HG02798 (cell line): ENCODE measurements at regions not wholly inside any gene's neighbourhood (a gene's known extent, or its start where the extent isn't known, plus 50 kb on each side); places are given as distances from the start of the nearest gene placed in this dataset.
"Not testable (repeated sequence)": the region's sequence is repeated elsewhere in the genome, so short reads cannot be mapped to it uniquely, and the experiment has no call there.

ENCODE experiments used
- ATAC-seq: cut with Tn5 transposase; IDR thresholded peaks from one replicate; pipeline ENCODE4 v1.9.1; 2021; ENCODE audit warnings: mild to moderate bottlenecking; ENCODE audit not compliant: unreplicated experiment, poor library complexity

- no peak for ATAC-seq
Observed at GRCh38 chr3:21042184-21042583, 708.8 kb downstream of the ZNF385D start.

GRCh38 chr3:21041621-21042020 lies 709.4 kb downstream of the ZNF385D start:
- no peak for ATAC-seq

- ATAC-seq = no peak
Observed at GRCh38 chr3:21036888-21037287, 714.1 kb downstream of the ZNF385D start.

- ATAC-seq = no peak
Observed at GRCh38 chr3:21028412-21028811, 722.6 kb downstream of the ZNF385D start.

GRCh38 chr3:21024563-21024962 lies 726.4 kb downstream of the ZNF385D start:
- no peak for ATAC-seq

GRCh38 chr3:21020681-21021080 lies 730.3 kb downstream of the ZNF385D start:
- no peak for ATAC-seq

- no peak for ATAC-seq
Observed at GRCh38 chr3:21020043-21020442, 731.0 kb downstream of the ZNF385D start.

GRCh38 chr3:21017115-21017852 lies 733.7 kb downstream of the ZNF385D start:
- ATAC-seq = no peak

GRCh38 chr3:21013566-21013965 lies 737.4 kb downstream of the ZNF385D start:
- no peak for ATAC-seq

GRCh38 chr3:20999661-21000060 lies 751.3 kb downstream of the ZNF385D start:
- no peak for ATAC-seq

GRCh38 chr3:20997183-20997582 lies 753.8 kb downstream of the ZNF385D start:
- no peak for ATAC-seq

- no peak for ATAC-seq
Observed at GRCh38 chr3:20990896-20991295, 760.1 kb downstream of the ZNF385D start.

GRCh38 chr3:20989653-20990052 lies 761.4 kb downstream of the ZNF385D start:
- ATAC-seq = not testable (repeated sequence)

GRCh38 chr3:20984594-20985205 lies 766.3 kb downstream of the ZNF385D start:
- no peak for ATAC-seq

- no peak for ATAC-seq
Observed at GRCh38 chr3:20975188-20975651, 775.8 kb downstream of the ZNF385D start.

GRCh38 chr3:20974396-20974795 lies 776.6 kb downstream of the ZNF385D start:
- ATAC-seq = no peak

GRCh38 chr3:20970807-20971206 lies 780.2 kb downstream of the ZNF385D start:
- ATAC-seq = not testable (repeated sequence)

- ATAC-seq = not testable (repeated sequence)
Observed at GRCh38 chr3:20967485-20967884, 781.5 kb upstream of the SGO1 start.

- no peak for ATAC-seq
Observed at GRCh38 chr3:20958161-20958560, 772.2 kb upstream of the SGO1 start.

GRCh38 chr3:20945892-20946291 lies 759.9 kb upstream of the SGO1 start:
- ATAC-seq = no peak

GRCh38 chr3:20935791-20936190 lies 749.8 kb upstream of the SGO1 start:
- no peak for ATAC-seq

- ATAC-seq = no peak
Observed at GRCh38 chr3:20931834-20932233, 745.8 kb upstream of the SGO1 start.
